ENCODE measurements at regions not wholly inside any gene's neighbourhood (a gene's known extent, or its start where the extent isn't known, plus 50 kb on each side); places are given as distances from the start of the nearest gene placed in this dataset.

GRCh38 chr14:82837611-82838140 is 1304.0 kb upstream of the SEL1L start:
- Histone ChIP-seq H3K9me3 (ENCODE audit: control insufficient read depth, low read length) (no peaks in the 10 kb centered on the region), H3K79me2 (no peaks in the 10 kb centered on the region), H3K27ac (no peak overlapping the region), H3K27me3 (ENCODE audit: control insufficient read depth, insufficient read depth, low read length) (no peaks in the 10 kb centered on the region), H2AFZ (no peak overlapping the region), H3K4me2 (ENCODE audit: low read length) (no peak overlapping the region), H3K9ac (no peak overlapping the region), H3K4me3 (ENCODE audit: low read depth, low read length) (no peak overlapping the region), H3K36me3 (ENCODE audit: control insufficient read depth, insufficient read depth, low read length) (no peaks in the 10 kb centered on the region), H3K4me1 (no peaks in the 10 kb centered on the region)
- TF ChIP-seq CTCF (IDR thresholded peaks at IDR 0.05), result no peak

DNA sequence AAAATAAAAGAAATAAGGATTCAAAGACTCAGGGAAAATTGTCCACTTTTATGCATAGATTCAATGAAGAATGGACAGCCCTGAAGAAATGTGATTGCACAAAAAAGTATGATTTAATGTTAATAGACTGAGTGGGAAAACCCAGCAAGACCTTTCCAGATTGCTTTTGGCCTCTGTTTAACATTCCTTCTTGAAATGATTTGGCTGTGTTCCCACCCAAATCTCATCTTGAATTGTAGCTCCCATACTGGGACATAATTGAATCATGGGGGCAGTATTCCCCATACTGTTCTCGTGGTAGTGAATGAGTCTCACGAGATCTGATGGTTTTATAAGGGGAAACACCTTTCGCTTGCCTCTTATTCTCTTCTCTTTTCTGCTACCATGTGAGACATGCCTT is 1316.9 kb upstream of the SEL1L start:
- no peak for TF ChIP-seq CTCF (IDR thresholded peaks at IDR 0.05)
- no peaks in the 10 kb centered on the region for H3K27me3 ChIP-seq (ENCODE audit: control insufficient read depth, insufficient read depth, low read length)

DNA sequence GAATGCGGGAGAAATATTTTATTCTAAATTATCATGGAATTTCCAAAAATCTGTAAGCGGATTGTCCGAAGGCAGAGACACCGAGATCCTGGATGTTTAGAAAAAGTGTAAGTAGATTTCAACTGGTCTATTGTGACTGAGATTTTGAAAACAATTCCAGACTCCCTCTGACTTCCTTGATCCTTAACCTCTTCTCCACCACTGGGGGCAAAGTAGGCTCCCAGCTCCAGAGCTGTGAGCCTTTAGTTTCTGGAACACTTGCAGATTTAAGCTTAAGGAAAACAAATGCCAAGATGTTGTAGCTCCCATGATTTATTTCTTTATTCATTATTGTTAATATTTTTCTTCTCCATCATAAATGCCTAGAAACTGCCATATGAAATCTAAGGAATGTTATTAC is 1320.5 kb upstream of the SEL1L start:
- Histone ChIP-seq H3K36me3 (ENCODE audit: control insufficient read depth, insufficient read depth, low read length) (no peaks in the 10 kb centered on the region), H2AFZ (no peak overlapping the region), H3K4me3 (ENCODE audit: low read depth, low read length) (no peak overlapping the region), H3K27me3 (ENCODE audit: control insufficient read depth, insufficient read depth, low read length) (no peaks in the 10 kb centered on the region), H3K4me2 (ENCODE audit: low read length) (no peak overlapping the region), H3K9me3 (ENCODE audit: control insufficient read depth, low read length) (no peaks in the 10 kb centered on the region), H3K79me2 (no peaks in the 10 kb centered on the region), H3K27ac (no peak overlapping the region), H3K4me1 (no peaks in the 10 kb centered on the region), H3K9ac (no peak overlapping the region)
- no peak for TF ChIP-seq CTCF (IDR thresholded peaks at IDR 0.05)

More for the DNA sequence above, 1316.9 kb upstream of the SEL1L start:
- Histone ChIP-seq H3K27ac (no peak overlapping the region), H3K9ac (no peak overlapping the region), H3K36me3 (ENCODE audit: control insufficient read depth, insufficient read depth, low read length) (no peaks in the 10 kb centered on the region), H3K9me3 (ENCODE audit: control insufficient read depth, low read length) (no peaks in the 10 kb centered on the region), H2AFZ (no peak overlapping the region), H3K4me1 (no peaks in the 10 kb centered on the region), H3K4me3 (ENCODE audit: low read depth, low read length) (no peak overlapping the region), H3K4me2 (ENCODE audit: low read length) (no peak overlapping the region), H3K79me2 (no peaks in the 10 kb centered on the region)

- Histone ChIP-seq H2AFZ (no peak overlapping the region), H3K79me2 (no peaks in the 10 kb centered on the region), H3K36me3 (ENCODE audit: control insufficient read depth, insufficient read depth, low read length) (no peaks in the 10 kb centered on the region), H3K9ac (no peak overlapping the region), H3K4me1 (no peaks in the 10 kb centered on the region), H3K27me3 (ENCODE audit: control insufficient read depth, insufficient read depth, low read length) (no peaks in the 10 kb centered on the region), H3K27ac (no peak overlapping the region), H3K4me2 (ENCODE audit: low read length) (no peak overlapping the region), H3K9me3 (ENCODE audit: control insufficient read depth, low read length) (no peaks in the 10 kb centered on the region), H3K4me3 (ENCODE audit: low read depth, low read length) (no peak overlapping the region)
- TF ChIP-seq CTCF (IDR thresholded peaks at IDR 0.05), result no peak
Measured at GRCh38 chr14:82854901-82855300, 1321.2 kb upstream of the SEL1L start.

GRCh38 chr14:82855912-82856391 is 1322.3 kb upstream of the SEL1L start:
- H3K79me2 ChIP-seq, result no peaks in the 10 kb centered on the region
- no peak overlapping the region for H2AFZ ChIP-seq
- no peaks in the 10 kb centered on the region for H3K4me1 ChIP-seq

More at GRCh38 chr14:82855912-82856391, 1322.3 kb upstream of the SEL1L start:
- TF ChIP-seq CTCF (IDR thresholded peaks at IDR 0.05), result peak; percentile 27
- Histone ChIP-seq H3K9ac (no peak overlapping the region), H3K9me3 (ENCODE audit: control insufficient read depth, low read length) (no peaks in the 10 kb centered on the region), H3K36me3 (ENCODE audit: control insufficient read depth, insufficient read depth, low read length) (no peaks in the 10 kb centered on the region), H3K4me3 (ENCODE audit: low read depth, low read length) (no peak overlapping the region), H3K4me2 (ENCODE audit: low read length) (no peak overlapping the region), H3K27ac (no peak overlapping the region), H3K27me3 (ENCODE audit: control insufficient read depth, insufficient read depth, low read length) (no peaks in the 10 kb centered on the region)
